Medulla oblongata (tissue), 1 donor: ENCODE measurements at regions not wholly inside any gene's neighbourhood (a gene's known extent, or its start where the extent isn't known, plus 50 kb on each side); places are given as distances from the start of the nearest gene placed in this dataset.

Experiments used
- DNase-seq: peaks from one replicate; pipeline ENCODE4 v3.0.0-alpha.2; 2015; ENCODE audit errors: extremely low spot score

DNA sequence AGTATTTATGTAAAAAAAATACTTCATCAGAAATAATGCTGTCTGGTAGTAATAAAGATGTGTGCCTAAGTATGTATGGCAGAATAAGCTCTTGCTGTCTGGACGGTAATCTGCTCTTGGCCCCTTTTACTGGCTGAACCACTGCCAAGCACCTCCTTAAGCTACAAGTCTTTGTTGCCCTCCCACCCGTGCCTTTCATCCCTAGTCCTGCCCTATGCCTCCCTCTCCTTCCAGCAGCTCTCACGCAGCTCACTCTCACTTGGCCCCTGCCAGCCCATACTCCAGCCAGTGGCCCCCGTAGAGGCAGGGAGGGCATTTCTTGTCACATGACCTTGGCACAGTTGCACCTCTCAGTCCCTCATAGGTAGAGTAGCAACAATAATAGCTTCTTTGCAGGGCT is 54.5 kb upstream of the NPAS2 start:
- DNase-seq: no peak

DNA sequence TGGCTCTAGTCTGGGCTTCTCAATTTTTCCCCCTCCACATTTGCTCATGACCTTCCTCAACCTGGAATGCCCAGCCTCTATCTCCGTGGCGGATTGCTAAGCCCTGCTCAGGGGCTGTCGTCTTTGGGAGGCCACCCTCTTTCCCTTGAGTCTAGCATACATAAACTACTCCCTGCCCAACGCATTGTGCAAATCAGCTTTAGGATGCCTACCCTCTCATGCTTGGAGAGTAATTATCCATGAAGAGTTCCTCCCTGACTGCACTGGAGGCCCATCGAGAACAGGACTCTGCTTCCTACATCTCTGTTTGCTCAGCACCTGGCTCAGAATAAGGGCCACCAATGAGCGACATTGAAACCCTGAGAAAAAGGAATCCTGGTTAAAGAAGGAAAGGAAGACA is 53.7 kb upstream of the NPAS2 start:
- DNase-seq: no peak

DNA sequence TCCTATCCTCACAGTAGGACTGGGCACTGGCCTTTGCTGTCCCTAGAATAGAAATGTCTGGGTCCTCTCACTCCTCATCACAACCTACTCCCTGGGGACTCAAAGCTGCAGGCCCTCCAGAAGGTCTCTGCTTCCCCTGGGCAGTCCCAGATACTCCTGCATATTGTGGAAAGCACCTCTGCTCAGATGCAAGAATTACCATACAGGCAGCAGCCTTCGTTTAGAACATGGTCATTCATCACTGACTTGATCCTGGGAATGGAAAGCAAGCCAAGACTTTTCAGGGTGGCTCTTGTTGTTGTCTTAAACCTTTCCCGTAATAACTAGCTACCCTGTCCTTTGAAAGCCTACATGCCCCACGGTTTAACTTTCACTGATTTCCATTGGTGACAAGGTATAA is 53.1 kb upstream of the NPAS2 start:
- no peak for DNase-seq

DNA sequence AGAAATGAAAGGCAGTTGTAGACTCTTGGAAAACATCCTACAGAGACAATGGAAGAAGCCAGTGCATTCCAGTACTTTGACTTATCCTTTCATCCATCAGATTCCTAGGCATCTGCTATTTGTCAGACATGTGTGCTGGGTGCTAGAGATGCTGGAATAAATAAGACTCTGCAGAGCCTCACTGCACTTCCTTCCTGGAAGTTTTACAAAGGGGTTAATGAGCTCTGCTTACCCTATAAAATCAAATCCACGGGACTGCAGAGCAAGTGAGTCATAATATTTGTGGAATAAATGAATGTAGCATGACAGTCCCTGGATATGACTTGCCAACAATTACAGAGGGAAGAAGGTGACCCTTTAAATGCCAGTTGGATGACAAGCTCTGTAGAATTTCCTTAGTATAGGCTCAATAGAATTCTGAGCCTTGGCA is 52.7 kb upstream of the NPAS2 start:
- no peak for DNase-seq

DNA sequence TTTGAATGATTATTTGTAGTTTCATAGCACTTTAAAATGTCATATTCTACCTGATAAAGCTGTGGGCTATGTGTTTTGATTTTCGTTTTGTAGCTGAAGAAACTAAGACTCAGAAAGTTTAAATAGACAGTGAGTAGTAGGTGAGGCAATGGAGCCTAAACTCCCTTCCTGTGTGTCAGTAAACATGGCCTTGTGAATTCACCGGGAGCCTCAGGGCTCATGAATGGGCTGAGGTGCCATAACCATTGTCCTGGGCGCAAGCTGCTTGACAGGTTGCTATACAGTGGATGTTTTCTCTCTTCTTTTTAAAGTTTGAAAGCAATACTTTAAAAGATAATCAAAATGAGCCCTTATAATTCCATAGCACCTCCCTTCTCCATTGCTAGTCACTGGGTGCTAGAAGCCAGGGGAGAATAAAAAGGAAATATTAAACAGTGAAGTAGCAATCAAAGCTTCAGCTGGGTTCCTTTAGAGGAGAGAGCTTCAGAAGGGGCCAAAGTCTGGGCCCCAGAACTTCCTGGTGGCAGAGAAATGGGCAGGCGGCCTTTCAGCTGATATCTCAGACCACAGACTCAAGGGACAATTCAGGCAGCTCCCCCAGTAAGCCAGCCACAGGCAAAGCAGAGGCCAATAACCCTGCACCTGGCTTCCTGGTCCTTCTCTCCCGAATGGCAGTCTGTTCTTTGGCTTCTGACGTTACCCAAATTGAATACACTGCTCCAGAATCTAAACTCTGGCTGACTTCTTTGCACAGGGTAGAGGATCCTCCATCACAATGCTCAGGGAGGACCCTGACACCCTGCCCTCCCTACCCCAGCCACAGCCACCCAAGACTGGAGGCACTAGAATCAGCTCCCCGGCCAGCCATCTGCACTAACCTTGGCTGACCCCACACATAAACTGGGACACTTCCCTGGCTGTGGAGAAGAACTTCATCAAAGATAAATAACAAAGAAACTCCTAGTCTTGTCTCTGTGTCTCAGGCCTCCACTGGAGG is 51.8 kb upstream of the NPAS2 start:
- no peak for DNase-seq
